ENCODE measurements at regions not wholly inside any gene's neighbourhood (a gene's known extent, or its start where the extent isn't known, plus 50 kb on each side); places are given as distances from the start of the nearest gene placed in this dataset.
"Not testable (repeated sequence)": the region's sequence is repeated elsewhere in the genome, so short reads cannot be mapped to it uniquely, and the experiment has no call there.

- not testable (repeated sequence) for H3K27me3 ChIP-seq (replicated peaks in 1 of 4; ENCODE audit: control insufficient read depth in 3 of 4, extremely low read depth in 1 of 4, insufficient read depth in 3 of 4, low read length in 3 of 4); H4K8ac ChIP-seq (ENCODE audit: extremely low read depth, insufficient read depth, low read length); H3K14ac ChIP-seq (ENCODE audit: insufficient read length); H2AK5ac ChIP-seq (ENCODE audit: low read depth, low read length); H2BK5ac ChIP-seq (ENCODE audit: low read depth, low read length); H4K91ac ChIP-seq (replicated peaks; ENCODE audit: insufficient read length, low read length); H2AFZ ChIP-seq (ENCODE audit: low read length); H3K4me3 ChIP-seq (ENCODE audit: extremely low read depth in 1 of 4, insufficient read depth in 2 of 4, low read depth in 3 of 4, low read length in 4 of 4); H4K20me1 ChIP-seq (replicated peaks in 1 of 2; ENCODE audit: control insufficient read depth in 1 of 2, insufficient read depth in 2 of 2, low read length in 2 of 2); H3K4ac ChIP-seq (replicated peaks; ENCODE audit: insufficient read length, low read depth, low read length); H3K23me2 ChIP-seq (ENCODE audit: low read depth, low read length); H3K23ac ChIP-seq (ENCODE audit: insufficient read length); H2BK120ac ChIP-seq (replicated peaks; ENCODE audit: low read depth, low read length); H3K9me3 ChIP-seq (ENCODE audit: insufficient read depth in 2 of 2, low read depth in 1 of 2, low read length in 1 of 2); H3K56ac ChIP-seq (replicated peaks; ENCODE audit: insufficient read length, low read depth, low read length); H3K9ac ChIP-seq (replicated peaks in 1 of 4; ENCODE audit: extremely low read depth in 1 of 4, low read depth in 3 of 4, low read length in 3 of 4); H3K4me2 ChIP-seq (ENCODE audit: insufficient read depth in 1 of 2, low read depth in 2 of 2, low read length in 2 of 2); DNase-seq (ENCODE audit: low read depth in 1 of 2, low spot score in 2 of 2); H3K27ac ChIP-seq (ENCODE audit: low read depth, low read length); H2BK12ac ChIP-seq (ENCODE audit: low read depth, low read length); H3K36me3 ChIP-seq (ENCODE audit: control insufficient read depth in 2 of 4, insufficient read depth in 4 of 4, low read length in 3 of 4); H3K79me2 ChIP-seq (ENCODE audit: control insufficient read depth in 1 of 2, insufficient read depth in 2 of 2, low read length in 2 of 2); H3K18ac ChIP-seq (ENCODE audit: extremely low read depth, low read length); H2BK20ac ChIP-seq (ENCODE audit: low read length); FAIRE-seq; H2BK15ac ChIP-seq (ENCODE audit: low read length); H4K5ac ChIP-seq (ENCODE audit: insufficient read length, low read depth, low read length); H3K79me1 ChIP-seq (ENCODE audit: low read depth, low read length)
- ChIA-PET POLR2A (ENCODE audit: partially characterized antibody) (interaction anchor here (5.4 kb wide), 1 partner anchor 69 kb away, joined by 63 read pairs; the partner anchor contains the start of gene CCN2), CTCF (ENCODE audit: partially characterized antibody) (interaction anchor here (0.6 kb wide), 1 partner anchor 269 kb away, joined by 5 read pairs; no protein-coding TSS in a partner anchor)
- peaks cover 0 to 13% (median 5%) of the 10 kb centered on the region in 4 experiments; a peak in 3 of 7 replicates for H3K4me1 ChIP-seq (replicated peaks in 1 of 4; ENCODE audit: control insufficient read depth in 3 of 4, insufficient read depth in 4 of 4, low read length in 3 of 4)
- 91% methylated on average over 4 of the region's 4 CpGs; no CpG with 5 or more reads in 1 of the 2 experiments for WGBS, 2 experiments (ENCODE audit: extremely low coverage in 1 of 2, insufficient coverage in 1 of 2, insufficient read length in 1 of 2, insufficient replicate concordance in 2 of 2, low coverage in 1 of 2, low lambda C conversion rate in 2 of 2, missing lambda C conversion rate in 1 of 2)
These were observed 69.7 kb upstream of the CCN2 start for GRCh38 chr6:132020918-132021317.

Measured in H1 (cell line).